ENCODE measurements at regions not wholly inside any gene's neighbourhood (a gene's known extent, or its start where the extent isn't known, plus 50 kb on each side); places are given as distances from the start of the nearest gene placed in this dataset.

GRCh38 chrX:130561930-130562329 lies 160.1 kb downstream of the RBMX2 start:
- TF ChIP-seq CTCF (IDR thresholded peaks at IDR 0.05; ENCODE audit: low read depth, low read length): no peak
- no peak for TF ChIP-seq EZH2phosphoT487 (IDR thresholded peaks at IDR 0.05; ENCODE audit: low read depth)

Data from OCI-LY3 (cell line).